ENCODE measurements at regions not wholly inside any gene's neighbourhood (a gene's known extent, or its start where the extent isn't known, plus 50 kb on each side); places are given as distances from the start of the nearest gene placed in this dataset.

DNA sequence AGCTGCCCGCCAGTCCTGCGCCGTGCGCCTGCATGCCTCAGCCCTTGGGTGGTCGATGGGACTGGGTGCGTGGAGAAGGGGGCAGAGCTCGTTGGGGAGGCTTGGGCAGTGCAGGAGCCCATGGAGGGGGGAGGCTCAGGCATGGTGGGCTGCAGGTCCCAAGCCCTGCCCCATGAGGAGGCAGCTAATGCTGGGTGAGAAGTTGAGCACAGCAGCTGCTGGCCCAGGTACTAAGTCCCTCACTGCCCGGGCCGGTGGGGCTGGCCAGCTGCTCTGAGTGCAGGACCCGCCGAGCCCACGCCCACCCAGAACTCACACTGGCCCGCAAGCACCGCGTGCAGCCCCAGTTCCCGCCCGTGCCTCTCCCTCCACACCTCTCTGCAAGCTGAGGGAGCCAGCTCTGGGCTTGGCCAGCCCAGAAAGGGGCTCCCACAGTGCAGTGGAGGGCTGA is 764.3 kb upstream of the TYRP1 start:
- TF ChIP-seq, protein P1, sequence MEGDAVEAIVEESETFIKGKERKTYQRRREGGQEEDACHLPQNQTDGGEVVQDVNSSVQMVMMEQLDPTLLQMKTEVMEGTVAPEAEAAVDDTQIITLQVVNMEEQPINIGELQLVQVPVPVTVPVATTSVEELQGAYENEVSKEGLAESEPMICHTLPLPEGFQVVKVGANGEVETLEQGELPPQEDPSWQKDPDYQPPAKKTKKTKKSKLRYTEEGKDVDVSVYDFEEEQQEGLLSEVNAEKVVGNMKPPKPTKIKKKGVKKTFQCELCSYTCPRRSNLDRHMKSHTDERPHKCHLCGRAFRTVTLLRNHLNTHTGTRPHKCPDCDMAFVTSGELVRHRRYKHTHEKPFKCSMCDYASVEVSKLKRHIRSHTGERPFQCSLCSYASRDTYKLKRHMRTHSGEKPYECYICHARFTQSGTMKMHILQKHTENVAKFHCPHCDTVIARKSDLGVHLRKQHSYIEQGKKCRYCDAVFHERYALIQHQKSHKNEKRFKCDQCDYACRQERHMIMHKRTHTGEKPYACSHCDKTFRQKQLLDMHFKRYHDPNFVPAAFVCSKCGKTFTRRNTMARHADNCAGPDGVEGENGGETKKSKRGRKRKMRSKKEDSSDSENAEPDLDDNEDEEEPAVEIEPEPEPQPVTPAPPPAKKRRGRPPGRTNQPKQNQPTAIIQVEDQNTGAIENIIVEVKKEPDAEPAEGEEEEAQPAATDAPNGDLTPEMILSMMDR (IDR thresholded peaks at IDR 0.05): no peak
- TF ChIP-seq POLR2AphosphoS5 (IDR thresholded peaks at IDR 0.05; ENCODE audit: low read depth, low read length): no peak

Measured in Panc1 (cell line).